HG03460 (cell line): ENCODE measurements at regions not wholly inside any gene's neighbourhood (a gene's known extent, or its start where the extent isn't known, plus 50 kb on each side); places are given as distances from the start of the nearest gene placed in this dataset.
"Not testable (repeated sequence)": the region's sequence is repeated elsewhere in the genome, so short reads cannot be mapped to it uniquely, and the experiment has no call there.

Experiments used
- ATAC-seq: cut with Tn5 transposase; IDR thresholded peaks from one replicate; pipeline ENCODE4 v1.9.1; 2021; ENCODE audit not compliant: unreplicated experiment

DNA sequence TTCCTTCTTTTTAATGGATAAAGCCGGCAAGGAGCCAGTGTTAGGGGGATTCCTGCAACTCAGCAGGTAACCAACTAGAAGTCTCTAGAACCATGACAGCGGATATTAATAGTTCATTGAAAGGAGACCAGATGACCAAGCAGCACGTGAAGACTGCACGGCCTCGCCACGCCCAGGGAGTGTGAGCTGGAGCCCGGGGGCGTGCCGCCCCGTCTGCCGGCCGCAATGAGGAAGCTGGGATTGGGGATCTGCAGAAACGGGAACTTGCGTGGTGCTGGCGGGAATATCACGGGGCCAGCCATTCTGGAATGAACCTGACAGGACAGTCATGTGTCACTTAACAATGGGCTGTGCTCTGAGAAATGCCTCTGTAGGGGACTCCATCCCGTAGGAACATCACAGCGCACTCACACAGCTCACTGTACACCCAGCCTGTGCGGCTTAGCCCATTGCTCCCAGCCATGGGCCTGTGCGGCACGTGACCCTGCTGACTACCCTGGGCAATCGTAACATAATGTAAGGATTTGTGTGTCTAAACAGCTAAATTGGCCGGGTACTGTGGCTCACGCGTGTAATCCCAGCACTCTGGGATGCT lies 4092.8 kb upstream of the TPTE start:
- ATAC-seq, result not testable (repeated sequence)

DNA sequence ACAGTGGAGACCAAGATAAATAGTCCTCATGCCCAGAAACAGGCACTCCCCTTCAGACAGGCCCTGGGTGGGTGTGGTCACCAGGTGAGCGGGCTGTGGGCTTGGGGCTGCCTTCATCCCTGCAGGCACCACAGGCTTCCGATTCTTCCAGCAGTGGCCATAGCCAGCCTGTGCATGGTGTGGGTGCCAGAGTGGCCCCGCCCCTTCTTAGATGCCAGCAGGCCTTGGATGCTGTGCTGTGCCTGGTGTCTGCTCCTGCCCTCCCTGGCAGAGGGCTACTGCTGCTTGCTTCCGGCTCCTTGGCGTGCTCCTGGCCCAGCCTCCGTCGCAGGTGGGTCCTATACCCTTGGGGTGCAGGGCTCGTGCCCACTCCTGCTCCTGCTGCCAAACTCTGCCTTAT lies 4091.5 kb upstream of the TPTE start:
- ATAC-seq, result not testable (repeated sequence)

DNA sequence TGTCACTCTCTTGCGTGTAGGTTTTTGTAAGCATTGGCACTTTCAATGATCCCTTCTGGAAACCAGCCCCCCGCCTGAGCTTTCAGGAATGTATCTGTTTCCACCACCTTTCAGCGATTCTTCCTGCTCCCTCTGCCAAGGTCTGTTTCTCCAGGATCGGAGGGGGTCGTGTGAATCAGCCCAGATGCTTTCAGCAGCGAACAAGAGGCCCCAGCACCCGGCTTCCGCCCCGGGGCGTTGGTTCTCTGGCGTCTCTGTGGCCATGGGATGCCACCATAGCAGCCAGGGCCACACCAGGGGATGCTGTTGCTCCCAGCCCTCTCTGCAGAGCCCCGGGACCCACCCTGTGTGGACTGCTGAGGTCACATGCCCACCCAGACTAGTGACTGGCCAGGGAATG lies 4088.2 kb upstream of the TPTE start:
- ATAC-seq, result not testable (repeated sequence)

DNA sequence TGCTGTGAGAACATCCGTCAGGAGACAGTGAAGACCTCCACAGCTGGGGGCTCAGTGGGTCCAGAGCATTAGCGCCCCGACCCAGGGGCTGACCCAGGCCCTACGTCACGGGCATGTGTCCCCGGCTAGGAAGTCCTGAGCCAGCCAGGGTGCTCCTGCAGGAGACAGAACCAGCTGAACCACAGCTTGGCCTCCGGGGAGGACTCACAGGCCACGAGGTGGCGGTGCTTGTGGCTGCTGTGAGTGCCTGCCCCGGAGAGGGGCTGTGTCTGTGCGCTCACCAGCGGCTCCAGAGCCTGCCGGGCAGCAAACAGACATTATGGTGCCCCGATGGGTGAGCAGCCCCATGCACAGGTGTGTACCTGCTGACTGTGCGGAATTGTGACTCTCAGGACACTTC lies 4085.2 kb upstream of the TPTE start:
- not testable (repeated sequence) for ATAC-seq

DNA sequence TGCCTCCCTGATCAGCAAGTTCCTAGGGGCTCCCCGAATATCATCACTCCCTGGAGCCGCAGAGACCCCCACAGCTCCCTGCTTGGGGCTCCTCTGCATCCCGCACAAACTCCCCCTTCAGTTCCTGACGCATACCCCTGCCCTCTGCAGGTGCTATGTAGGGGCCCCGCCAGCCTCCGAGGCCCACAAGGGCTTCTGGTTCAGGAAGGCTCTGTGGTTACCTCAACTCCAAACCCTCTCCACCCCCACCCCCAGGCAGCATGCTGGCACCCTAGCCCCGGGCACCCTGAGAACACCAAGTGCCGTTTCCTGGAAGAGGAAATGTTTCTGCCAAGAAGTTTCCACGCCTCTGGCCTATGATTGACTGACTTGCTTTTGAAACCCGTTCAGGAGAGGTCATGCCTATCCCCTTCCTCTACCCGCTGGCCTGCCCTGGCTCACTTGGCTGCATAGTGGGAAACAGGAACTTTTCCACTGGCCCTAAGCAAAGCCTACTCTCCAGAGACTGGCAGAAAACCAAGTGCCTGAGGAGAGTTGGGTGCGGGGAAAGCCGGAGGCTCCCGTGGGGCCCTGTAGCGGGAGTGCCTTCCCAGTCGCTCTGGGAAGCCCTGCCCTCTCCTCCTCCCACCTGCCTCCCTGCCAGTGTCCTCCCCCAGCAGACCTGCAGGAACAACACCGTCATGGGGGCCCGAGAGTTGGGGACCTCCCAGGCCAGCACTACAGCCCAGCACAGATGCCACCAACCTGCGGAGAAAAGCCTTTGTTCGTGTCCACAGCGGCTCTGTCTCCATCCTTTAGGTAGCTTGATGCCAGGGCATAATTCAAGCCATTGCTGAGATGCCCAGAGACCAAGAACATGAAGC lies 4084.2 kb upstream of the TPTE start:
- not testable (repeated sequence) for ATAC-seq

DNA sequence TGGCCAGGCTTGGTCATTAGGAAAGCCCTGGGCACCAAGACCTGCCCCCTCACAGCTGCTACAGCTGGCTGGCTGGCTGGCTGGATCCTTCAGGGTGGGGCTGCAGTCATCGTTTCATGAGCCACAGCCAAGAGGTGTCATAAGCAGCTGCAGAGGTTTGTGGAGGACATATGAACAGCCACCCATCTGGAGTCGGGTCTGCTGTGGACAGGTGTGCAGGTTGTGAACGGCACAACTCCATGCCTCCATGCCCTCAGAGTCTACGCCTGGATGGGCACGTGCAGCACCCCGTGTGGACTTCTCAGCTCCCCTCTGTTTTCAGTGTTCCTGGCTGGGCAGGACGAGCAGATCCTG lies 4083.6 kb upstream of the TPTE start:
- not testable (repeated sequence) for ATAC-seq

DNA sequence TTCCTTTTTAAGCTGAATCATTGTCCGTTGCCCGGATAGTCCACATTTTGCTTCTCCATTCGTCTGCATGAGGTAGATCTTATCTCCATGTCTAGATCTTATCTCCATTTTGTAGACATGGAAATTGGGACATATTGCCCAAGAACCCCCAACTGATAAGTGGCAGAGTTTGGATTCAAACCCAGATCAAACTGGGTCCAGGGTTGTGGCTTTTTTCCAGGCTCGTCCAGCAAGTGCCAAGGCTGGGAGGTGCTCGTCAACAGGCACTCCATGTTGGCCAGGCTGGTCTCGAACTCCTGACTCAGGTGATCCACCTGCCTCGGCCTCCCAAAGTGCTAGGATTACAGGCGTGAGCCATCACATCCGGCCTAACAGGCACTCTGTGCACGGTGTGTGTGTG lies 4082.3 kb upstream of the TPTE start:
- not testable (repeated sequence) for ATAC-seq

DNA sequence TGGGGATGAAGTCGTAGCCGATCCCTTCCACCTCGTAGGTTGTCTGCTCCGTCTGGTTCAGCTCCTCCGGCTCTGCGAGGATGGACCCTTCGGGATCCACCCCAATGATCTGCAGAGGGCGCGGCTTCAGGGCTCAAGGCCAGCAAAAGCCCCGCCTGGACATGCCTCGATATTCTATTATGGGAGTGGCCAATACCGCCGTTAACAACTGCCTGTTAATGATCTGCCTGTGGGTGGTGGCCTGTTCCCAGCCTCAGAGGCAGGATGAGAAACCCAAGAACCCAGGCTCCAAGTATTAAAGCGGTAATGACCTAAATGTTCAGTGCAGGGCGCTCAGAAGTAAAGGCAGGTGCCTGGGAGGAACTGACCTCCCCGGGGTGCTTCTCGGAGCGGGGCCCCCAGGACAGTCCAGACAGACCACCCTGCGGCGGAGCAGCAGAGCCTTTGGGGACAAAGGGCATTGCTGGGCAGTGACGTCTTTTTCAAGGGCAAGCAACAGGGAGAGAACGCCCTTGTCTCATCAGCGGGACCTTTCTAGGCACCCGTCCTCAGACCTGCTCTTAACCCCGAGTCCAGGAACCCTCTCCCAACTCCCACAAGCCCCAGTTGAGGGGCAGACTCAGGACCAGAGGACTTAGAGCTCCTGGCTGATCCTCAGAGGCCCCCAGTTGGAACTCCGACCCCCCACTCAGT lies 4066.6 kb upstream of the TPTE start:
- ATAC-seq, result not testable (repeated sequence)

DNA sequence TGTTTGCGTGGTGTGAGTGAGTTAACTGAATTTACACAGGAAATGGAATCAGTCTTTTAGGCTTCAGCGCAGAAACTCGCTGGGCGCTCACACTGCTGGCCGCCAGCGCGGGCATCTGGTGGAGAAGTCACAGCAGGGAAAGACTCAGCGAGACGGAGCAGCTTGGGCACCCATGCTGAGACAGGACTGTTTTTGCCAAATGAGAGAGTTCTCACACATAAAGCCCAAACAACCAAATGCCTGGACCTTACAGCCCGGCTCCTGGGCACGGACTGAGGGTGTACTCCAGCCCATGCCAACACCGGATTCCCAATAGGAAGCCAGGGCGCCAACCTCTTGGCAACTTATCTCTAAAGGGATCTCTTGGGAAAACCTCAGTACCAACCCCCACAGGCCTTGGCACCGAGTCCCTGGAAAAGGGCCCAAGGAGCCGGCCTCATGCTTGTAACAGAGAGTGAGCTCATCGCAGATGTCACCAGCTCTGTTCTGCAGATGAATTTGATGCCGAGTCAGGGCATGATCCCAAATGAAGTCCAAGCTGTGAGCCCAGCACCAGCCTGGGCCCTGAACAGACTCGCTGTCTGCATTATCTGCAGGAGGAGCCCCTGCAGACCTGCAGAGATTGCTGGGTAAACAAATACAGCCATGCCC lies 4065.2 kb upstream of the TPTE start:
- ATAC-seq, result not testable (repeated sequence)

DNA sequence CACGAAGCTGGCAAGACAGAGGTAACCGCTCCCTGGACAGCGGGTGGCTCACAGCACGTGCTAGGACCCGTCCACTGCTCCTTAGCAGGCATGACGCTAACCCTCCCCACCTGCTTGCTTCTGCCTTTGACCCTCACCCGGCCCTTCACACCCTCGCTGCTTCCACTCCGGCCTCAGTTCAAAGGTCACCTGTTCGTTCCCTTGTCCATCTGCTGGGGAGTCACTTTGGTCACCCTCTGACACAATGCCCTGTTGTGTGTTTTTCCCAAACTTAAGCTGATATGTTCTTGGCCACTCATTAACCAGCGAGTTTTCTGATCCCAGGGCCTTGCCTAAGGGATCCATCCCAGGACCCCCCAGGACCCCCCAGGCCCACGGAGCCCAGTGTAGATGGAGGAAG lies 4061.6 kb upstream of the TPTE start:
- not testable (repeated sequence) for ATAC-seq

DNA sequence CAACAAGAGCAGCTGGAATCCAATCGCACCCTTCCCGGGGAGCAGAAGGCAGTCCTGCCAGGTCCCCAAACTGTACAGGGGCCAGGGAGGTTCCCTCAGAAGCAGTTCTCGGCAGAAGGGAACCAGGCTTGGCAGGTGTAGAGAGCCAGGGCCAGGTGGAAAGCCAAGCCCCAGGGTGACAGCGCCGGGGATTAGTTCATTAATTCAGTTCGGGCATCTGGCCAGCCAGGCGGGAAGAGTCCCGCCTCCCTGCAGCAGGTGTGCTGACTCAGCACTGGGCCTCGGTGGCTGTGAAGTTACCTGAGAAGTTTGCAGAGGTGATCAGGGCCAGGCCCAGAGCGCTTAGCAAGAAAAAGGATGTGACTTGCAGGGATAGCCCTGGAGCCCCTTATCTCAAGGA lies 4060.0 kb upstream of the TPTE start:
- ATAC-seq, result not testable (repeated sequence)

DNA sequence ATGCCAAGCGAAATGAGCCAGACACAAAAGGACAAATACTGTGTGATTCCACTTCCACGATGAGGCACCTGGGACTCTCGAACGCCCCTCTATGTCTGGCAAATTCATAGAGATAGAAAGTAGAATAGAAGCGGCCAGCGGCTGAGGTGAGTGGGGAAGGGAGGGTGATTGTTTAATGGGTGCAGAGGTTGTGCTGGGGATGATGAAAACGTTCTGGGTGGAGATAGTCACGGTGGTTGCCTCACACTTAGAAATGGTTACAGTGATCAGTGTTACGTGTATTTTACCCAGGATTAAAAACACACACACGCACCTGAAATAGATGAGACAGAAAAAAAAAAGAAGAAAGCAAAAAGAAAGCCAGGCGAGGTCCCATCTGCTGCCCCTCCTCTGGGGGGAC lies 4057.0 kb upstream of the TPTE start:
- ATAC-seq, result not testable (repeated sequence)

DNA sequence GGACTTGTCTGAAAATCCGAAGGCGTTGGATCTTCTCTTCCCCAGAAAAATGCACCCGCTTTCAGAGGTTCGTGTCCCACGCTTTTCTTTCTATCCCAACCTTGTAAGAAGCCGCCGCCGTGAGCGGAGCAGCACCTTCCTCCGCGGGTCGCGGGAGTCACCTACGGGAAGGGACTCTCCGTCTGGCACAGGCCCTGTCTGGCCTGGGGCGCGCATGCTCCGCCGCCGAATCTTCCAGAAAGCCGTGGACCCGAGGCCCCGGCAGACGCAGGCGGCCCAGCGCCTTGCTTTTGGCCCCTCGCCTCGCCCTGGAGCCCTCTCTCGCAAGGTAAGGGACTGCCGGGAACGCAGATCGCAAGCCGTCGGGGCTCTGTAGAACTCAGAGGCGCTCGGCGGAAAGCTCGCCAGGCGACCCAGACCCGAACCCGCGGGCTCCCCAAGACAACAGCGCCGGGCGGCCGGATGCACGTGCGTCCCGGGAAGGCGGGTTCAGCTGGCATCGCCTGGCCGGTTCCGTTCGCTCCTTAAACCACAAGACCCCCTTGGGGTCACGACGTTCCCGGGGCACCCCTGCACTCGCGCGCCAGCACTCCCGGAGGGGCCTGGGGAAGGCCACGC lies 4055.2 kb upstream of the TPTE start:
- ATAC-seq, result not testable (repeated sequence)

DNA sequence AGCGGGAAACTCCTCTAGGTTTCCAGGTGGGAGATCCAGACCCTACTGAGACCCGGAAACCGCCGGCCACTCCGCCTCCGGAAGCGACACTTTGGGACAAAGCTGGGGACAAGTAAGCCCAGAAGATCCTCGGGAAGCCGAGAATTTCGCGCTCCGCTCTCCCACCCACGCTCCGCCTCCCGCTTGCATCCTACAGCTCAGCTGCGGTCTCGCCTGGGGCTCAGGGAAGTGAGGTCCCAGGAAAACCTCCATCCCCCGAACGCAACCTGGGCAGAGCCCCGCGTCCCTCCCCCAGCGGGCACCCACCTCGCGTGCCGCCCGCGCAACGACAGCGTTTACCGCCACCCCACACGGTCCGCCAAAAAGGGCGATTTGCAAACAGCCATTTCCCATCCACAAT lies 4054.7 kb upstream of the TPTE start:
- ATAC-seq, result not testable (repeated sequence)

DNA sequence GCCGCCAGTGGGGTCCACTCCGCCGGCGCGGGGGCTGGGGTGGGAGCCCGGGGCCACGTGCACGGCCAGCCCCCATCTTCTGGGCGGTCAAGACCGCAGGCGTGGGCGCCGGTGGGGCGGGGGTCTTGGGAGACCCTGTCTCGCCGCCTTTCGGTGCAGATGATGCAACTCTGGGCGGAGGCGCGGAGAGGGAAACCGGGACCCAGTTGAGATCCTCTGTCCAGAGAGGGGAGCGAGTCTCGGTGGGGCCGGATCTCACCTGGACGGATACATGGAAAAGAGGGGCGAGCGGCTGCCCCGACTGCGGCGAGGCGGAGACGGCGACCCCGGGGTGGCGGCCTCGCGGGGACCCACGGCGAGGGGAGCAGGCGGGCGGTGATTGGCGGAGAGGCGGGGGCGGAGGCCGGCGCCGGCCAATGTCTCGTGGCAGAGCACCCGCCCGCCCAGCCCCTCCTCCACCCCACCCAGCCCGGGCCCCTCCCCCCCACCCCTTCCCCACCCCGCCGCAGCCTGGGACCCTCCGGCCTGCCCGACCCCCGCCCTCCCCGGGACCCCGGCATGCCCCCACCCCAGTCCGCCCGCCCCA lies 4054.1 kb upstream of the TPTE start:
- ATAC-seq, result not testable (repeated sequence)

DNA sequence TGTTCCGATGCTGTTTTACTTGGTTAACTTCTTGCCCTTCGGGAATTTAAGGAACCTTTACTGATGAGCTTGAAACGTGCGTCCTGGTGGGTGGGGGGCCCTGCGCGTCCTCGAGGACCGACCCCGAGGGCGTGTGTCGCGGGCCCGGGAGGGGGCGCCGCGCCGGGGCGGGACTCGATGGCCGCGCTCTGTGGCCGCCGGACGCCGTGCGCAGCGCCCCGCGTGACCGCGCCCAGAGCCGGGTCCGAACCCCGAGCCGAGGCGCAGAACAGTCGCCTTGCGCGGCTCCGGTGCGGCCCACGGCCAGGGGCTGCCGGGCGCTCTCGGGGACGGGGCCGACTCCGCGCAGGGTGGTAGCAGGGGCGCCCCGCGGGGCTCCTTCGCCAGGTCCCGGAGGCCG lies 4053.5 kb upstream of the TPTE start:
- ATAC-seq, result not testable (repeated sequence)

DNA sequence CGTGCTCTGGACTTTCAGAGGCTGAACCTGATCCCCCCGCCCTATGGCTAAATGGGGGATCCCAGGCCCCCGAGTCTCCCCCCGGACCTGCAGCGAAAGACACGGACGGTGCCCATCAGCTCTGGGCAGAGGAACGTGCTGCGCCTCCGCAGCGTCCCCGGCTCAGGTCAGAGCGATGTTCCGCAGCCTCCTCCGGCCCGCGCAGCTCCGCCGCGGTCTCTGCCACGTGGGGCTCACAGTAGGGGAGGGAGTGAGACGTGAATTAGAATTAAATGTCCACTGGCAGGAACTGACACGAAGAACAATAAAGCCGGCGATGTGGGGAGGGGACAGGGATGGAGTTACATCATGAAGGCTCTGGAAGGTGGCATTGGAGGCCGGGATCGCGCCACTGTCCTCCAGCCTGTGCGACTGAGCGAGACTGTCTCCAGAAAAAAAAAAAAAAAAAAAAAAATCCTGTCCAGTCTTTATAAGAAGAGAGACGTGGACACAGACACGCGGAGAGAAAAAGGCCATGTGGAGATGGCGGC lies 4053.0 kb upstream of the TPTE start:
- ATAC-seq, result not testable (repeated sequence)

DNA sequence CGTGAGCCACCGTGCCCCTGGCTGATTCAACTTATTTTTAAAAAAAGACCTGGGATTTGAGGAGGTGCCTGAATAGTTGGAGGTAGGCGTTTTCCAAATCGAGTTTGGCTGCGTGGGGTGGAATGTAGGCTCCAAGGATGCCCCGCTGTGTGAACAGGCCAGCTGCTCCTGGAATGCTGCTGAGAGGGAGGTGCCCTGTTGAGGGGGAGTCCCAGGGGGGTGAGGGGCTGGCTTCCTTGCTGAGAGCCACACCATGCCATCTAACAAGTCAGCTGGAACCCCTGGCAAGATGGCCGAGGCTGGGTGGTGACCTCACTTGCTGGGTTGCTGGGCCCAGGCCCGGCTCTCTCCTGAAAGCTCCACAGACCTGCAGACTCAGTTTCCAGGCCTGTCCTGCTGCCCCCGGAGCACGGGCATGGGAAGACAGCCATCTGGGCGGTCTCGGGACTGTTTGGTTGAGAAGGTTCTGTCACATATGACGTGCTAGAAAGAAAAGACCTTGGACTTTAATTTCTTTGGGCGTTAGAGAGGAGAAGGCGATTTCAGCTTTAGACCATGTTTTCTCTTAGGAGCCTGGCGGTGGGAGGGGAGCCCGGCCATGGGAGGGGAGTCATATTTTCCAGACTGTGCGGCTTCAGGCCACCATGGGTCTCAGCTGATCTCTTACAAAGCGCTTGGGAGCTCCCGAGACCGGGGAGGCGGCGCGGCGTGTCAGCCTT lies 4047.0 kb upstream of the TPTE start:
- ATAC-seq, result not testable (repeated sequence)

DNA sequence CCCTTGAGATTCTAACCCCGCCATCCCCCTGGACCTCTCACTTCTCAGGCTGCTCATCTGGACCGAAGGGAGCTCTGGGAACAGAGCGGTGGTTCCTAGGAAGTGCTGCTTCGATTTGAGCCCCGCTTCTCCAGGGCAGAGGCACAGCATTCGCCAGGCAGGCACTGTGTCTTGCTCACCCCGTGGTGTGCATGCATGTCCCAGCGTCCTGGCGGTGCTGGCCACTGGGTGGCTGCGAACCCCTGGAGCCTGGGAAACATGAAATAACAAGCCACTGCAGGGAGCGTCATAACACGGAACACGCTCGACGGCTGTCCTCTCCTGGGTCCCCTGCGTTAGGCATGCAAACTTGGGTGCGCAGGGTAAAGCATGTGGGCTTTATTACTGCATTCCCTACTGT lies 4040.3 kb upstream of the TPTE start:
- not testable (repeated sequence) for ATAC-seq

DNA sequence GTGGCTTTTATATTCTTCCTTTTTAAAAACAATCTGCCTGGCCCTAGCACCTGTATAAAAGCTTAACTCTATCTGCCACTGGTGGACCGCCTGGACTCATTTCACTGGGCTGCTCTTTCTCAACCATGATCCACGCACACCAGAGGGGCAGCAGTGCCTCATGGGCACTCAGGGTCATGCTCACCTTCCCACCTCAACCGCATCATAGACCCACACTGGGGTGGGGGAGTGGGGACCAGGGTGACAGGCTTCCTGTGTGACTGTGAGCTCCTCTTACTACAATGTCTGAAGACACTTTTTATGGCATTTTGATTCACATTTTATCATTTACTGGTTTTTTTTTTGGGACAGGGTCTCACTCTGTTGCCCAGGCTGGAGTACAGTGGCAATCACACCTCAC lies 4038.8 kb upstream of the TPTE start:
- not testable (repeated sequence) for ATAC-seq
